Right lobe of liver (tissue), 4 donors: ENCODE measurements at regions not wholly inside any gene's neighbourhood (a gene's known extent, or its start where the extent isn't known, plus 50 kb on each side); places are given as distances from the start of the nearest gene placed in this dataset.

Experiments used
- CTCF ChIP-seq, 4 donors: fragments of 200-600 bp in 3 of 4; fragments of 450-650 bp in 1 of 4; IDR thresholded peaks; one replicate each; pipeline versions ENCODE4 v1.5.1 to v1.8.0; 2016 to 2022; ENCODE audit warnings: antibody characterized with exemption in 4 of 4, mild to moderate bottlenecking in 2 of 4
- POLR2A ChIP-seq: fragments of 450-650 bp; IDR thresholded peaks from one replicate; pipeline ENCODE4 v1.6.1; 2017; ENCODE audit warnings: antibody characterized with exemption, mild to moderate bottlenecking
- donor health status: DM: no; HTN: no; CAD: no.
- donor health status: DM: no; HTN: no; CAD: no.
- donor health status: DM: no; HTN: yes; CAD: no.

GRCh38 chr5:40374853-40375252, 304.9 kb upstream of the PTGER4 start:
- TF ChIP-seq CTCF (IDR thresholded peaks at IDR 0.05) = no peak
- no peak for TF ChIP-seq POLR2A
